ENCODE measurements at regions not wholly inside any gene's neighbourhood (a gene's known extent, or its start where the extent isn't known, plus 50 kb on each side); places are given as distances from the start of the nearest gene placed in this dataset.

- TF ChIP-seq EZH2phosphoT487 (IDR thresholded peaks at IDR 0.05; ENCODE audit: low read length) = no peak
- TF ChIP-seq CTCF (IDR thresholded peaks at IDR 0.05; ENCODE audit: low read length) = no peak
- no peak for TF ChIP-seq EZH2 (optimal IDR thresholded peaks at IDR 0.05; ENCODE audit: low read depth, low read length)
Observed at GRCh38 chr2:2682700-2683342, 351.7 kb upstream of the MYT1L start.

Data from MM.1S (cell line).